Fibroblast of pulmonary artery (primary cell): ENCODE measurements at regions not wholly inside any gene's neighbourhood (a gene's known extent, or its start where the extent isn't known, plus 50 kb on each side); places are given as distances from the start of the nearest gene placed in this dataset.

Experiments
- DNase-seq: peaks from one replicate; pipeline ENCODE4 v3.0.0-alpha.2; 2010; ENCODE audit warnings: low read depth
- H3K4me3 ChIP-seq: replicated peaks from 2 replicates; pipeline ENCODE4 v1.5.1; 2011; ENCODE audit warnings: low read depth, mild to moderate bottlenecking, control low read depth, low read length, moderate library complexity
- CTCF ChIP-seq: IDR thresholded peaks from 2 replicates; pipeline ENCODE4 v1.5.1; 2011; ENCODE audit warnings: mild to moderate bottlenecking, control low read depth, low read length, inconsistent platforms; ENCODE audit errors: missing control alignments

- DNase-seq, result no peak
- TF ChIP-seq CTCF, result no peak
- no peak overlapping the region for H3K4me3 ChIP-seq
These were observed 444.2 kb downstream of the CDH26 start for GRCh38 chr20:60402189-60403058.

GRCh38 chr20:60403105-60403741, 445.0 kb downstream of the CDH26 start:
- no peak for DNase-seq
- TF ChIP-seq CTCF, result no peak

GRCh38 chr20:60407011-60407771, 449.0 kb downstream of the CDH26 start:
- no peak for DNase-seq
- H3K4me3 ChIP-seq, result no peak overlapping the region
- no peak for TF ChIP-seq CTCF

More at GRCh38 chr20:60403105-60403741, 445.0 kb downstream of the CDH26 start:
- H3K4me3 ChIP-seq, result no peak overlapping the region

- TF ChIP-seq CTCF, result no peak
- DNase-seq, result no peak
- H3K4me3 ChIP-seq, result no peak overlapping the region
These were observed 449.7 kb downstream of the CDH26 start for GRCh38 chr20:60407938-60408337.

GRCh38 chr20:60408435-60408834, 450.2 kb downstream of the CDH26 start:
- DNase-seq, result no peak
- H3K4me3 ChIP-seq, result no peak overlapping the region
- TF ChIP-seq CTCF, result no peak

GRCh38 chr20:60410618-60411264, 452.5 kb downstream of the CDH26 start:
- DNase-seq, result no peak
- no peak overlapping the region for H3K4me3 ChIP-seq
- TF ChIP-seq CTCF, result no peak
